LNCaP clone FGC (cell line): ENCODE measurements at regions not wholly inside any gene's neighbourhood (a gene's known extent, or its start where the extent isn't known, plus 50 kb on each side); places are given as distances from the start of the nearest gene placed in this dataset.

Experiments
- DNase-seq: peaks from one replicate; pipeline ENCODE4 v3.0.0-alpha.2; 2011; ENCODE audit warnings: low read depth
- H3K4me3 ChIP-seq: 2 replicates; pipeline ENCODE4 v1.5.1; 2011; ENCODE audit warnings: mild to moderate bottlenecking, low read depth, low read length, control low read depth
- TF ChIP-seq, protein P1 (sequence below): IDR thresholded peaks from 2 replicates; pipeline ENCODE4 v1.5.1; 2012; ENCODE audit warnings: mild to moderate bottlenecking; ENCODE audit not compliant: control insufficient read depth, insufficient read depth; ENCODE audit errors: extremely low read depth

DNA sequence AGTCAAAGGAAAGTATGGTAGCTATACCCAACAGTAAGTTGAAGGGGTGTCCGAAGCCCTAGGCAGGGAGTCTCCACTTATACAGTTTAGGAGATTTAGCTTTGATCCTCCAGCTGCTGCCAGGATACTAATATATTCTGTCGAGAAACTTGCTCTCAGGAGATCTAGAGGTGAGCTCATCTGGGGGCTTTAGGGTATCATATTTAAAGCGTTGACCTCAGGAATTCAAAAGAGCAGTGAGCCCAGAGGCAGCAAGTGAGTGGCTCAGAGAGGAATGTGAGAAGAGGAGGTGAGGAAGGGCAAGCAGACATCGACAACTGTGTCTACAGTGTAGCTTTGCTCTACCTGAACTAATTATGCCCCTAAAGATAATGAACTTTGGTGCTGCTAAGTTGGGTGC is 245.1 kb upstream of the LRTM1 start:
- H3K4me3 ChIP-seq, result no peak overlapping the region
- DNase-seq, result no peak
- TF ChIP-seq, protein P1, sequence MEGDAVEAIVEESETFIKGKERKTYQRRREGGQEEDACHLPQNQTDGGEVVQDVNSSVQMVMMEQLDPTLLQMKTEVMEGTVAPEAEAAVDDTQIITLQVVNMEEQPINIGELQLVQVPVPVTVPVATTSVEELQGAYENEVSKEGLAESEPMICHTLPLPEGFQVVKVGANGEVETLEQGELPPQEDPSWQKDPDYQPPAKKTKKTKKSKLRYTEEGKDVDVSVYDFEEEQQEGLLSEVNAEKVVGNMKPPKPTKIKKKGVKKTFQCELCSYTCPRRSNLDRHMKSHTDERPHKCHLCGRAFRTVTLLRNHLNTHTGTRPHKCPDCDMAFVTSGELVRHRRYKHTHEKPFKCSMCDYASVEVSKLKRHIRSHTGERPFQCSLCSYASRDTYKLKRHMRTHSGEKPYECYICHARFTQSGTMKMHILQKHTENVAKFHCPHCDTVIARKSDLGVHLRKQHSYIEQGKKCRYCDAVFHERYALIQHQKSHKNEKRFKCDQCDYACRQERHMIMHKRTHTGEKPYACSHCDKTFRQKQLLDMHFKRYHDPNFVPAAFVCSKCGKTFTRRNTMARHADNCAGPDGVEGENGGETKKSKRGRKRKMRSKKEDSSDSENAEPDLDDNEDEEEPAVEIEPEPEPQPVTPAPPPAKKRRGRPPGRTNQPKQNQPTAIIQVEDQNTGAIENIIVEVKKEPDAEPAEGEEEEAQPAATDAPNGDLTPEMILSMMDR, result no peak

DNA sequence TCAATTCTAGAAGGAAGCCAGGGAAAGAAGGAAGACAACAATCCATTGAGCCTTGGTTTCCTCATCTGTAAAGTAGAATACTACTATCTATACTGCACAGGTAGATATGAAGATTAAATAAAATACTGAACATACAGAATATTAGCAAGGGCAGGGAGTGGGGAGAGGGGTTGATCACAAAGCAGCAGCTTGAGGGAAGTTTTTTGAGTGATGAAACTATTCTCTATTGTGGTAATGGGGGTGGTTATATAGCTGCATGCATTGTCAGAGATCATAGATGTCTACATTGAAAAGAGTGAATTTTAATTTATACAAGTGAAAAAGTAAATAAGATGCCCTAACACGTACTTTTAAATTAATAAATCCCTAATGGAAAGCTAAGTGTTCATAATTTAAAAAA is 242.6 kb upstream of the LRTM1 start:
- H3K4me3 ChIP-seq, result no peak overlapping the region
- TF ChIP-seq, protein P1, result no peak
- no peak for DNase-seq

DNA sequence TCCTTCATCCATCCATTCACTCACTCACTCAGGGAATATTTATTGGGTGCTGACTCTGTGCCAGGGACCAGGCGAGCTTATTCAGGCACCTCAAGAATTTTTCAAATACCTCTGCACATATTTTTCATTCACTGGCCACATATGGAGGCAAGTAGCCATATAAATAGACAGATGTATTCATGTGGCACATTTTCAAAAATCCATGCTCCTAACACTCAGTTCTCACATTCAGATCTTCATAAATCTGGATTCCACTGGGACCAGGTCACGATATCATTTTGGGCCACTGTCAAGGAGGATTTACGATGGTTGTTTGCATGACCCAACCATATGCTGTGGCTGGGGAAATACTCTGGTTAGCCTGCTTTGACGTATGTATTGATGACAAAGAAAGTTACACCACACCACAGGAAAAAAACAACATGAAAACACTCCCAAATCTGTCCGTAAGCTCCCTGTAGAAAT is 241.8 kb upstream of the LRTM1 start:
- TF ChIP-seq, protein P1, result no peak
- no peak for DNase-seq
- no peak overlapping the region for H3K4me3 ChIP-seq

DNA sequence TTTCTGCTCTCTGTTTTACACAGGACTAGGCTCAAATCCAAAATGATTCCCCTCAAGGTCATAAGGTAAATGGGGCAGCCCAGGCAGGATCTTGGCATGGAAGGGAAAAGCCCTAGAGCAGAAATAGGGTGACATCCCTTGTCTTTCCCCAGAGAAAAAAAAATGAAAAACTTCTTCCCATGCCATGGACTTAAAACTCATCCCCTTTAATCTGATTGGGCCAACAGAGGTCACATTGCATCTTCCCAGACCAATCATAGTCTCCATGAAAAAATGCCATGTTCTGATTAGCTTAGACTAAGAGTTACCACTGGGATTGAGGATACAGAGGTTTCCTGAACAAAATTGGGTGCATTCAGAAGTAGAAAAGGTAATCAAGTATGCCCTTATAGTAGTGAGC is 241.3 kb upstream of the LRTM1 start:
- DNase-seq, result no peak
- no peak overlapping the region for H3K4me3 ChIP-seq
- TF ChIP-seq, protein P1, result no peak

DNA sequence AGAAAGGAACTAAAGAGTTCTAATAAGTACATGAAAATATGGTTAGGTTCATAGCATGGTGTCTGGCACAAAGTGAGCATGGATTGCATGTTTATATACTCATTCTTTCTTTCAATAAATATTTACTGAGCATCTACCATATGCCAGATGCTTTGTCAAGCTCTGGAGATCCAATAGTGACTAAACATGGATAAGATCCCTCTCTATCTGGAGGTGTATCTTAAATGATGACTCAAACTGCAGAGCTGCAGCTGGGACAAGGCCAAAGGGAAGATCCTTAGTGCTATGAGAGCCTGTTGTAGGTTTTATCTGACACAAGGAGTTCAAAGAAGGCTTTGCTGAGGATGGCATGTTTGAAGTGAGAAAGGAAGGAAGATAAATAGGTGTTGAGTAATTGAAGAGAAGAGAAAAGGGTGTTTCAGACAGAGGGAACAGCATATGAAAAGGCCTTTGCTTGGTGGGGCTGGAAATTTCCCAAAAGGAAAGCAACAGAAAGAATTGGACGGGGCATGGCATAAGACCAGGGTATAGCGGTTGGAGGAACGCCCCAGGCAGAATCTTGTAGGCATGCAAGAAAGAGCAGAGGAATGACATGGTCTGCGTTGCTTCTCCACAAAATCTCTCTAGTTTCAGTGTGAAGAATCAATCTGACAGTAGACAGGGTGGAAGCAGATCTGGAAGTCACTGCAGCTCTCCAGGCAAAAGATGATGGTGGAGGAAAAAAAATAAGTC is 239.9 kb upstream of the LRTM1 start:
- peak; percentile 38 for DNase-seq
- no peak overlapping the region for H3K4me3 ChIP-seq
- TF ChIP-seq, protein P1, result no peak

DNA sequence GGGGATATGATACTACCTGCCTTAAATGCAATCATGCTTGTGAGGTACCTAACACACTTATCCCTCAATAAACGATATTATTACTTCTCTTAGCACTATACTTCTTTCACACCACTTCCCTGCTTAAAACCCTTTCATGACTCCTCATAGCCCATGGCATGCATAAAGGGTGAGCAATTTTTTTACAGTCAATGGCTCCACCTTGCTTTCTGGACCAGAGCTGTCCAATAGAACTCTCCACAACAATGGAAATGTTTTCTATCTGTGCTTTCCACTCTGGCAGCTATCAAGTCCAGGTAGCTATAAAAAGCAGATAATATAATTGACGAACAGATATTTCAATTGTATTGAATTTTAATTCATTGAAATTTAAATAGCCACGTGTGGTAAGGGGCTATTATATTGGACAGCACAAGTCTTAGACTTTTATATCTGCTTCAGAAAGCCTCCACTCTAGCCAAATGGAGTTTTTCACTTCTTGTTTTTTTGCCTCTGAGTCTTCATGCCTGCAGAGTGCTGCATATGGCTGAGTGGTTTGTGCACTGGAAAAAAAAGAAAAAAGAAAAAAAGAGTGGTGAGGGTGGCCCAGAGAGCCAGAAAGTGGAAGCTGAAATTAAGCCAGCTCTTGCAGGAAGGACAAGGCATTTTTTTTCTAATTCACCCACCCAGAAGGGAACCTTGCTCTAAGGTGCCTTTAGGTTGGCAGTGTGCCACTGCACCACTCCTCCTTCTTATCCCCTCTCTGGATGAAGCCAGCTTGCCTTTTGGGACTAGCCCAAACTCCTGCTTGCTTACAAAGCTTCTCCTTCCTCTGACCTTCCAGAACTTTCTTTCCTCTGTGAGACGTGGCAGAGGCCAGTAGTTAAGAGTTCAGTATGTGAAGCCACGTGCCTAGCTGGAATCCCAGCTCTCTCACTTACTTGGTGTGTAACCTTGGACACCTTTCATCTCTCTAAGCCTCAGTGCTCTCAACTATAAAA is 239.0 kb upstream of the LRTM1 start:
- TF ChIP-seq, protein P1, result no peak

More for the DNA sequence above, 239.0 kb upstream of the LRTM1 start:
- DNase-seq, result no peak
- H3K4me3 ChIP-seq, result no peak overlapping the region
